ENCODE measurements at regions not wholly inside any gene's neighbourhood (a gene's known extent, or its start where the extent isn't known, plus 50 kb on each side); places are given as distances from the start of the nearest gene placed in this dataset.
"Not testable (repeated sequence)": the region's sequence is repeated elsewhere in the genome, so short reads cannot be mapped to it uniquely, and the experiment has no call there.

GRCh38 chr1:168420177-168420576, 123.6 kb downstream of the XCL2 start:
- no peak for DNase-seq (ENCODE audit: low read depth)

- DNase-seq (ENCODE audit: low read depth), result peak; percentile 44
These were observed 124.1 kb downstream of the XCL2 start for GRCh38 chr1:168419736-168420135.

GRCh38 chr1:168416220-168416619, 127.6 kb downstream of the XCL2 start:
- DNase-seq (ENCODE audit: low read depth), result no peak

DNA sequence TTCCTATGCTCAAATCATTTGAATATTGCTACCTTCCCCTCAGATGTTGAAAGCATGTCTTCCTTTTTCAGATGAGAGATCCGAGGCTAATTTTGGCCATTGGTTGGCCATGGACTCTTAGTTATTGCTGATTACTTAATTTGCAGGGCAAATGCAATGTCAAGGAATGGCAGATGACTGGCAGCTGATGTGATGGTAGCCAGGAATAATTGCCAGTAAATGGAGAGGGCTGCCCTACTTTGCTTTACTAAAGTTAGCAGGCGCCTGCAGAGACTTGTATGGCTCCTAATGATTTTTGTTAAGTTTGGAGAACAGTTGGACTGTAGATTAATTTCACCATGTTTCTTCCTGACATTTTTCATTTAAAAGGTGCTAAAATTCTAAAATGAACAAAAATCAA, 128.9 kb downstream of the XCL2 start:
- DNase-seq (ENCODE audit: low read depth), result no peak

GRCh38 chr1:168410464-168410863, 129.8 kb downstream of the TBX19 start:
- no peak for DNase-seq (ENCODE audit: low read depth)

DNA sequence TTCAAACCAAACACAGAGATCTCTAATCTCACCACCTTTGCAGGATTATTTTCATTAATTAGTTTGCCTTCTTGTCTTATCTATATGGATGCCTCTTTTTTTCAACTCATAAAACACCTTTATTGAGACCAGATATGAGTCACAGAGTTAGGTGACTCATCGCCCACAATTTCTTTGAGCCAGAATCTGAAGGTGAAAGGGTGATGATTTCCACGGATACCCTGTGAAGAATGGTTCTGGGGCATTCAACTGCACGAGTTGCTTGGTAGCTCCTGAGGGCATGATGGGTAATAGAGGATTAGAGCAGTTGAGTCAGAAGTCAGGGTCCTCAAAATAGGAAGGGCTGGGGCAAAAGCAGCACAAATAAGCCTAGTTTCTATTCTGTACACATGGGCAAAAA, 128.2 kb downstream of the TBX19 start:
- peak; percentile 4 for DNase-seq (ENCODE audit: low read depth)

- no peak for DNase-seq (ENCODE audit: low read depth)
These were observed 127.8 kb downstream of the TBX19 start for GRCh38 chr1:168408539-168408865.

- no peak for DNase-seq (ENCODE audit: low read depth)
These were observed 127.3 kb downstream of the TBX19 start for GRCh38 chr1:168407832-168408538.

DNA sequence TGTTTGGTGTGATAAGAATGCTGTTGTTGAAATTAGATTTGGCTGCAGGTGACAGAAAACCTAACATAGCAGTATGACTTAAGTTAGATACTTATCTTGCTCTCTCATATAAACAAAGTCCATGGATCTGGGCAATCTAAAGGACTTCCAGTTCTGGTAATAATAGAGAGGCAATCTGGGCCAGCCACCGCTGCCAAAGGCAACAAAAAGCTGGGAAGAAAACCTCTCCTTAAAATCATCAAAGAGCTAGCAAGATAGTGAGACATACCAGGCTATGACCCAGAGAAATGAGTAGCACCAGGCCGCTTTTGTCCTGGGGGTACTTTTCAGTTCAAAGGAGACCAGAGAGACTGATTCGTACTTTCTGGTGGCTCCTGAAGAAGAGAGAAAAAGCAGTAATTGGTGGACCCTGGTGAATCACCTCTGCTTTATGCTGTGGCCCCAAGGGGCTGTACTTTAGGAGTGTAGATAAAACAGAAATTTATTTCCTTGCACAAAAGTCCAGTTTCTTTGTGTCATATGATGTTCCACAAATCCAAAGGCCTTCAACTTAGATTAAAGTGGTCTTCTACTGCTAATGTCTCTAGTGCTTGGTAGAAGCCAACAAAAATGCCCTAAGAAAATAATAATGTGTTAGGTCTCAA, 125.4 kb downstream of the TBX19 start:
- DNase-seq (ENCODE audit: low read depth), result no peak

DNA sequence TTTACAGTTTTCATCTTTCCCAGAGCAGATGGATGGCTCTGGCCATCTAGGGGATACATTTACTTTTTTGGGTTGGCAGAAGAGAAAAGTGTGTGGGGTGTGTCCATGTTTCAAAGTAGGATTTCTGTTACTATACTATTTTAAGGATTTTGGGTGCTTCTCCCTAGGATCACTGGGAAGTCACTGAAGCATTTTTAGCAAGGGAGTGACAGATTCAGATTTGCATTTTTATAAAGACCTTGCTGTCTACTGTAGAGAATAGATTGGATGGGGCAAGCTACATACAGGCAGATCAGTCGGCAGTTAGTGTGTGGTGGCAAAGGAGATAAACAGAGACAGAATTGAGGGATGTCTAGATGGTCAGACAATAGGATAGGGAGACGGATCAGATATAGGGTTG, 122.5 kb downstream of the TBX19 start:
- no peak for DNase-seq (ENCODE audit: low read depth)

- not testable (repeated sequence) for DNase-seq (ENCODE audit: low read depth)
These were observed 121.8 kb downstream of the TBX19 start for GRCh38 chr1:168402466-168402865.

GRCh38 chr1:168401341-168401740, 120.7 kb downstream of the TBX19 start:
- no peak for DNase-seq (ENCODE audit: low read depth)

- no peak for DNase-seq (ENCODE audit: low read depth)
These were observed 119.5 kb downstream of the TBX19 start for GRCh38 chr1:168400139-168400538.

DNA sequence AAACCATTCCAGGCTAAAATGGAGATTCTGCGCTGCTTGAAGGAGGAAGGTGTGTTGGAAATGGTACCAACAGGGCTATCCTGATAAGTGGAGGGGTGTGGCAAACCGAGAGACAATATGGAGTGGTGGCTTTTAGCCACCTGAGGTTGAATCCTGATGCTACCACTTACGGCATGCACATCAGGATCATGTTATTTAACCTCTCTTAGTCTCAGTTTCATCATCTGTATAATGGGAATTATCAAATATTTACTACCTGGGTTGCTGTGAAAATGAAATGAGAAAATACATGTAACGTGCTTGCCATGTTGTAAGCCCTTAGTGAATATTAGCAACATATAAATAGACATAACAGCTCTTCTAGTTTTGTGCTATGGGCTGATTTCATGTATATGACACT, 117.1 kb downstream of the TBX19 start:
- DNase-seq (ENCODE audit: low read depth), result no peak

GRCh38 chr1:168396940-168397684, 116.4 kb downstream of the TBX19 start:
- peak; percentile 51 for DNase-seq (ENCODE audit: low read depth)

- no peak for DNase-seq (ENCODE audit: low read depth)
These were observed 115.8 kb downstream of the TBX19 start for GRCh38 chr1:168396508-168396907.

GRCh38 chr1:168394858-168395257, 114.2 kb downstream of the TBX19 start:
- no peak for DNase-seq (ENCODE audit: low read depth)

DNA sequence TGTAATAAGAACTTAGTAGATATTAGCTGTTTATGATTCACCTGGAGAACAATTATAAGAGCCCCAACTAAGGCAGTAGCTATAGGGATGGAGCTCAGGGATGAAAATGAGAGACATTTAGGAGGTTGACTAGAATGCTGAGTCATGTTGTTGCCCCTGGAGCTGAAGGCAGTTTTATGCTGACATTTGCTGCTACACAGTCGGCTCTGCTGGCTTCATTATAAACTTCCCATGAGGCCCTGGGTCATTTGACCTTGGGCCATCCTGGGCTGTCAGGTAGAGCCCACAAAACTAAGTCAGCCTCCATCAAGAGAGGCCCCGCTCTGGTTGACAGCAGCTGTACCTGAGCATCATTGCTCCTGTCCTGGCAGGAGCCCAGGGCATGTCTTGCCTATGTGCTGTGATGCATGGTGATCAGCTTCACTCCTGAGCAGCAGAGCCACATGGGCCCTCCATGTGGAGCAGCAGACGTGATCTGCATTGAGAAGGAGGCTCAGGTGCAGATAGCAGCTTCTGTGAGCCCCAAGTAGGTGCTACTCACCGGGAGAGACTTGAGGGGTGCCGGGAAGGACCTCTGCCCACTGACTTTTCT, 112.4 kb downstream of the TBX19 start:
- DNase-seq (ENCODE audit: low read depth), result no peak

DNA sequence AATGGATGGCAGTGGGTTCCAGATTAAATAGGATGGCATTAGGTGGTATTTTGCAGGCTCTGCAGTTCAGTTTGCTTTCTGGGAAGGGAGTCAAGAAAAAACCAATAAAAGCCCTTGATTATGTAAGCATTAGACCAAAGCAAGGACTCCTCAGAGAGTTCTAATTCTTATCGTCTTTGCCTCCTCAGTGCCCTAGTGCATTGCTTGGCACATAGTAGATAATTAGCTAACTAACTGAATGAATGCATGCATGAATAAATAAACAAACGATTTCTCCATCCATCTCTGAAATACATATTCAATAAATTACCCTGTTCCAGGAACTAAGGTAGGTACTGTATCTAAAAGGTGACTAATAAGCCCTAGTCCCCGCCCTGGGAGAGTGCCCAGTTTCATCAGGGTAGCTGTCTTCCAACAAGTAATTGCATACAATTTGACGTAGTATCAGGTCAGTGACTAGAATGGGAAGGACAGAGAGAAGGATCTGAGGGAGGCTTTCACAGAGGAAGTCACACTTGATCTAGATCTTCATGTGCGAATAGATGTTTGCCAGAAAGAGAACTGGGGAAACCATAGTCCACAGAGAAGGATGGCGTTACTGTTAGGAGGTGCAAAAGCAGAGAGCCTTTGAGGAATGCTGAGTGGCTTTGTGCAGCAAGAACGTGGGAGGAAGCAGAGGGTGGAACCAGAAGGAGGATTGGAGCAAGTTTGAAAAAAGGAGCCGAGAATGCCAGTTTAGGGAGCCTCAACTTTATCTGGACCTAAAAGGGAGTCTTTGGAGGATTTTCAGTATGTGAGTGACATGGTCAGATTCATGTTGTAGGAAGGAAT, 111.4 kb downstream of the TBX19 start:
- DNase-seq (ENCODE audit: low read depth), result no peak

DNA sequence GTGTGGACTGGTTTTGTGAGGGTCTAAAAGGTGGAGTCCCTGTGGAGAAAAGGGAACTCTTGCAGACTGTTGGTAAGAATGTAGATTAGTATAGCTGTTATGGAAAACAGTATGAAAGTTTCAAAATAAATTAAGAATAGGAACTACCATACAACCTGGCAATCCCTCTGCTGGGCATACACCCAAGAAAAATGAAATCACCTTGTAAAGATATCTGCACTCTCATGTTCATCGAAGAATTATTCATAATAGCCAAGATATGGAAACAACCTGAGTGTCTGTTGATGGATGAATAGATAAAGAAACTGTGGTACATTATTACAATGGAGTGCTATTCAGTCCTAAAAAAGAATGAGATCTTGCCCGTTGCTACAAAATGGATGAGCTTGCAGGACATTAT, 109.6 kb downstream of the TBX19 start:
- DNase-seq (ENCODE audit: low read depth), result no peak

DNA sequence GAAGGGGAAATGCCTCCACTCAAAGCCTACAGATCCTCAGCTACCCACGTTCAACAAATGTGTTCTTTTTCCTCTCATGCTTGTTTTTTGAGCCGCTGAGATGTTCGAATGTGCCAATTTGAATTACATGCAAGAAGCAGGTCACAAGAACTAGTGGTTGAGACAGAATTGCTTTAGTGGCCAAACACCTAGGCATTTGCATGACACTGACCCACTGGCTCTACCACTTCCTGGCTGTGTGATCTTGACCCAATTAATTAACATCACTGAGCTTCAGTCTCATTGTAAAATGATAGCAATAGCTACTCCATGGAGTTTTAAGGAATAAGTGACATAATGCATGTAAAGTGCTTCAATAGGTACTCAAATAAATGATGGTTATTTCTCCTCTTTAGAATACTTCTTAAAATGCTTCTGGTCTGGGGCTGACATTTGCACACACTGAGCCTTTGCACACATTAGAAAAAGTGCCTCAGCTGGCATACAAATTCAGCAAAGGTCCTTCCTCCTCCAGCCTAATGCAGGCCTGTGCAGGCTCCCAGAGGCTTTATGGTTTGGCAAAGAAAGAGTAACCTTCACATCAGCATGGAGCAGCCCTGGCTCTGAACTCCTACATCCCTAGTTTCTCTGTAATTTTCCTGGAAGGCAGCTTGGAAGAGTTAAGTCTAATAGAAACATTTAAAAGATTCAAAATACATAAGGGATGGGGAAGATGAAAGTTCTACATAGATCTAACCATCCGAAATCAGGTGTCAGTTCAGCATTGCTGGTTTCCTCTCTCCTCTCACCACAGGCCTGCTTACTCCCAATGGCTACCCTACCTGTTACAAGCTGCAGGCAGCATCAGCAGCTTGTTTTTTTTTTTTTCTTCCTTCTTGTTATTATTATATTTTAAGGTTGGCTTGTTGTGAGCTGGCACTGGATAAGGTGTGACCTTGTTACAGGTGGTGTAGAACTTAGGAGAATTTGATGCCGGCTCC, 107.4 kb downstream of the TBX19 start:
- no peak for DNase-seq (ENCODE audit: low read depth)
